Glutamatergic neuron (in vitro differentiated cells): ENCODE measurements at regions not wholly inside any gene's neighbourhood (a gene's known extent, or its start where the extent isn't known, plus 50 kb on each side); places are given as distances from the start of the nearest gene placed in this dataset.
"Not testable (repeated sequence)": the region's sequence is repeated elsewhere in the genome, so short reads cannot be mapped to it uniquely, and the experiment has no call there.

Experiments
- DNase-seq: peaks from one replicate; pipeline ENCODE4 v3.0.0; 2022
- H3K27ac Mint-ChIP-seq: one replicate; pipeline ENCODE4 v1.8.0; 2020; ENCODE audit warnings: mild to moderate bottlenecking, mixed read lengths, inconsistent platforms; ENCODE audit not compliant: unreplicated experiment
- H3K27me3 Mint-ChIP-seq: one replicate; pipeline ENCODE4 v1.8.0; 2020; ENCODE audit warnings: mild to moderate bottlenecking, moderate library complexity, mixed read lengths, inconsistent platforms; ENCODE audit not compliant: unreplicated experiment
- H3K36me3 Mint-ChIP-seq: one replicate; pipeline ENCODE4 v1.8.0; 2020; ENCODE audit warnings: mild to moderate bottlenecking, mixed read lengths, inconsistent platforms; ENCODE audit not compliant: unreplicated experiment
- H3K4me1 Mint-ChIP-seq: one replicate; pipeline ENCODE4 v1.8.0; 2020; ENCODE audit warnings: mild to moderate bottlenecking, low read depth, mixed read lengths, inconsistent platforms; ENCODE audit not compliant: unreplicated experiment
- H3K4me3 Mint-ChIP-seq: one replicate; pipeline ENCODE4 v1.8.0; 2020; ENCODE audit warnings: mild to moderate bottlenecking, mixed read lengths, inconsistent platforms; ENCODE audit not compliant: unreplicated experiment
- H3K9me3 Mint-ChIP-seq: one replicate; pipeline ENCODE4 v1.8.0; 2020; ENCODE audit warnings: mild to moderate bottlenecking, moderate library complexity, mixed read lengths, inconsistent platforms; ENCODE audit not compliant: unreplicated experiment
- CTCF ChIP-seq: fragments of 200-600 bp; sonication (generic); IDR thresholded peaks from one replicate; pipeline ENCODE4 v1.5.0; 2021; ENCODE audit not compliant: partially characterized antibody, unreplicated experiment

DNA sequence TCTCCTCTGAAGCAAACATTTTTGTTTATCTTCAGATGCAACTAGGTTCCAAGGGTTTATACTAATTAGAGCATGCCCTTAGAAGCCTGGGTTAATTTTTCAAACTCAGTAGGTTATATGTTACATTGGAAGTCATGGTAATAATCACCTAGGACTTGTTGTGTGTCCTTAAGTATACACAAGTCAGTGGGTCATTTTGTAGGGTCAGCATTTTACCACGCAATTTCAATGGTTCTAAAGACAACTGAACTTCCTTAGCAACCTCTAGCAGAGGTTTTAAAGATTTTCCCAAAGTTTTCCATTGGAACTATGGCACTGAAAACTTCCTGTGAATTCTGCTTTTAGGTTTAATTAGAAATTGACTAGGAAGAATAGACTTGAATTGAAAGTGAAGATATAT lies 99.6 kb upstream of the NANOGP8 start:
- Mint-ChIP-seq H3K27me3 (no peaks in the 10 kb centered on the region), H3K4me1 (peaks cover 2% of the 10 kb centered on the region), H3K36me3 (no peaks in the 10 kb centered on the region), H3K9me3 (no peaks in the 10 kb centered on the region), H3K4me3 (no peak overlapping the region), H3K27ac (no peak overlapping the region)
- DNase-seq = no peak
- TF ChIP-seq CTCF = no peak

GRCh38 chr15:35182841-35183479 lies 97.9 kb upstream of the NANOGP8 start:
- no peaks in the 10 kb centered on the region for H3K9me3 Mint-ChIP-seq
- no peaks in the 10 kb centered on the region for H3K36me3 Mint-ChIP-seq
- TF ChIP-seq CTCF = no peak

DNA sequence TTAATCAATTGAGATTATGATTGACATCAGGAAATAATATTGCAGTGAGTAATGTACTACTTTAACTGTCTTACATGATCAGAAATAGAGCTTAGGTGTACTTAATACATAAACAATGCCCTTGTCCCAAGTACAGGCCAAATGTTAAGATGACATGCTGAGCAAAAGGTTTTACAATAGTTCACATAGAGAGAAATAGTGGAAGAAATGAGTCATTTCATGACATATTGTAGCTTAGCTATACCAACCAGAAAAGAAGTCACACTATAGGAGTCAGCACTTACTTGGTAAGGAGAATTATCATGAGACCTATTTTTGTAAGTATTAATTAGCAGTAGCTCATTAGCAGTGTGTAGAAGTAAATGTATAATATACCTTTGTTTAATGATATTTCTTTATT lies 96.4 kb upstream of the NANOGP8 start:
- peaks cover 2% of the 10 kb centered on the region for H3K4me1 Mint-ChIP-seq
- no peaks in the 10 kb centered on the region for H3K9me3 Mint-ChIP-seq
- H3K27ac Mint-ChIP-seq = no peak overlapping the region
- no peak for DNase-seq
- H3K36me3 Mint-ChIP-seq = no peaks in the 10 kb centered on the region
- no peaks in the 10 kb centered on the region for H3K27me3 Mint-ChIP-seq
- H3K4me3 Mint-ChIP-seq = no peak overlapping the region
- TF ChIP-seq CTCF = no peak

More at GRCh38 chr15:35182841-35183479, 97.9 kb upstream of the NANOGP8 start:
- peaks cover 2% of the 10 kb centered on the region for H3K4me1 Mint-ChIP-seq
- no peaks in the 10 kb centered on the region for H3K27me3 Mint-ChIP-seq
- DNase-seq = no peak
- no peak overlapping the region for H3K27ac Mint-ChIP-seq
- no peak overlapping the region for H3K4me3 Mint-ChIP-seq

DNA sequence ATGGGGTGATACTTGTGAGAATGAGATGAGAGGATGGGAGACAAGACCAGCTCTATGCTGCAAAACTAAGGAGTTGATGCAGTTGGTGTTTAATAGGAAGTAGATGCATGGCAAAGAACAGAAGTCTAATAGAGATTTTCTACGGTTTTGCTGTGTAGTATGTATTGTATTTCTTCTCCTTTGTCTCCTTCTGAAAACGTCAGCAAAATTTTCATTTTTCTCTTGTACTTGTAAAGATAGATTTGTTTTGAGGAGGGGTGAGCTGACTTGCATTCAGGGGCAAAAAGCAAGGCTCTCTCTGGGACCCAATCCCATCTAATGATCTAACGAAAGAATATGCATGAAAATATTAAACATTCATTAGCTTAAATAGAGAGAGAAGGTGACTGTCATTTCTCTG lies 94.6 kb upstream of the NANOGP8 start:
- H3K27ac Mint-ChIP-seq = no peak overlapping the region
- no peak overlapping the region for H3K4me3 Mint-ChIP-seq
- no peaks in the 10 kb centered on the region for H3K9me3 Mint-ChIP-seq
- no peaks in the 10 kb centered on the region for H3K27me3 Mint-ChIP-seq
- no peaks in the 10 kb centered on the region for H3K36me3 Mint-ChIP-seq
- TF ChIP-seq CTCF = no peak
- peaks cover 2% of the 10 kb centered on the region for H3K4me1 Mint-ChIP-seq
- DNase-seq = no peak

GRCh38 chr15:35178186-35178585 lies 93.1 kb upstream of the NANOGP8 start:
- H3K4me3 Mint-ChIP-seq, H3K36me3 Mint-ChIP-seq, H3K27ac Mint-ChIP-seq, H3K27me3 Mint-ChIP-seq, H3K9me3 Mint-ChIP-seq, H3K4me1 Mint-ChIP-seq, DNase-seq: not testable (repeated sequence)
